Kidney (tissue), 13 donors: ENCODE measurements at regions not wholly inside any gene's neighbourhood (a gene's known extent, or its start where the extent isn't known, plus 50 kb on each side); places are given as distances from the start of the nearest gene placed in this dataset.
A peak's percentile ranks its signal among the peaks of the same experiment; 100 is the strongest.

Source experiments
- DNase-seq, 5 donors: peaks; one replicate each; pipeline ENCODE4 v3.0.0-alpha.2; 2013 to 2020
- FAIRE-seq: peaks from 2 replicates; lab custom pipeline; 2012; peaks lifted over from hg19 to GRCh38; lab: Jason Lieb, UNC
- H3K27ac ChIP-seq, 2 donors: one replicate each; pipeline ENCODE4 v1.7.0; 2013; ENCODE audit warnings: low read depth in 2 of 2, low read length in 2 of 2, inconsistent platforms in 1 of 2
- H3K27me3 ChIP-seq: one replicate; pipeline ENCODE4 v1.7.1; 2013; ENCODE audit warnings: low read length, inconsistent platforms; ENCODE audit not compliant: control insufficient read depth, insufficient read depth
- H3K36me3 ChIP-seq, 3 donors: one replicate each; pipeline versions ENCODE4 v1.7.0 to v1.7.1; 2013; ENCODE audit warnings: low read length in 3 of 3, control low read depth in 1 of 3, inconsistent platforms in 1 of 3; ENCODE audit not compliant: insufficient read depth in 3 of 3, control insufficient read depth in 2 of 3
- H3K4me1 ChIP-seq, 3 donors: one replicate each; pipeline versions ENCODE4 v1.7.0 to v1.7.1; 2013; ENCODE audit warnings: low read length in 3 of 3, inconsistent platforms in 1 of 3, low read depth in 1 of 3; ENCODE audit not compliant: control insufficient read depth in 2 of 3, insufficient read depth in 2 of 3
- H3K4me3 ChIP-seq, 3 donors: one replicate each; pipeline versions ENCODE4 v1.7.0 to v1.8.1; 2013; ENCODE audit warnings: low read length in 3 of 3, control low read depth in 1 of 3, inconsistent platforms in 1 of 3
- H3K9ac ChIP-seq, 3 donors: one replicate each; pipeline versions ENCODE4 v1.7.0 to v1.7.1; 2013; ENCODE audit warnings: low read length in 3 of 3, control low read depth in 1 of 3, inconsistent platforms in 1 of 3
- H3K9me3 ChIP-seq, 3 donors: one replicate each; pipeline versions ENCODE4 v1.7.0 to v1.7.1; 2013; ENCODE audit warnings: low read length in 3 of 3, control low read depth in 1 of 3, inconsistent platforms in 1 of 3; ENCODE audit not compliant: control insufficient read depth in 2 of 3, insufficient read depth in 1 of 3
- intact Hi-C: fragments of 100-400 bp; cut with DNase I; formaldehyde crosslinking; loops from one replicate; pipeline ENCODE4 v1.11.1; 2022
- TF ChIP-seq, protein P1 (sequence below): IDR thresholded peaks from 3 replicates; pipeline ENCODE4 v1.5.1; 2012; ENCODE audit warnings: mild to moderate bottlenecking, moderate library complexity, borderline replicate concordance; ENCODE audit not compliant: insufficient read depth; ENCODE audit errors: extremely low read depth
- donor health status: control.
- donor health status: control.
- donor health status: control.
- donor health status: control.
- donor health status: control.
- donor health status: DM: yes; HTN: yes; CAD: no.
- donor health status: Normal renal cell carcinoma (clear cell type).

DNA sequence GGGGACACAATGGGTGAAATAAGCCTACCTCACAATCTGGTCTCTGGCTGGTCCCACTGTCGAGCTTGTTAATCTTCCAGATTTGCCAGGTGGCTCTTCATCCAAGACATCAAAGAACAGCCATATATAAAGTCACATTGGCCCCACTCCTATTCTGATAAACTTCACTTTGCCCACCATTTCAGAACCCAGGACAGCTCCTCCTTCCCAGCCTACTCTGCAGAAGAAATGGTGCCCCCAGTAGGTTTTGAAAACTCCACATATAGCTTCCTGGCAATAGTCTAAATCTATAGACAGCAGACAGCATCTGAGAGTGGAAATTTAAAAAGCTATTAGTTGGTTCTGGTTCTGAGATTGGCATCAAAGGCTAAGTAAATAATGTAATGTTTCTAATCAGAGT, 143.1 kb upstream of the PCSK2 start:
- DNase-seq, result peak in 3 of 5 donors; percentile 19 to 62 (median 45)

DNA sequence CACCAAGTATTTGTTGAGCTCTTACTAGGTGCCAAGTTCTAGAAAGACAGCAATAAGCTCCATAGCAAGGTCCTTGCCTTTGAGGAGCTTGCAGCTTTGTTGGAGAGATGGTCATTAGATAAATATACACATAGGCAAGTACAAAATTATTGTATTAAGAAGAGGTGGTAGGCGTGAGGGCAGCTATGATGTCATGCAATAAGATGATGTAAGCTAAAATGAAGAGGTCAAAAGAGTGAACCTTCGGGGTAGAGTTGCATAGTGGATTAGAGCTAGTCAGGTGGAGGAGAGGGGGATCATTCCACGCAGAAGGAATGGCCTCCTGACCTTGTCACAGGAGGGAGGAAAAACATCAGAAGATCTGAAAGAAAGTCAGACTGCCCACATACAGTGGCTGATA, 141.9 kb upstream of the PCSK2 start:
- Histone ChIP-seq H3K4me3 (no peak overlapping the region), H3K36me3 (no peaks in the 10 kb centered on the region), H3K9me3 (no peaks in the 10 kb centered on the region), H3K4me1 (no peaks in the 10 kb centered on the region), H3K9ac (no peak overlapping the region), H3K27ac (no peak overlapping the region), H3K27me3 (no peaks in the 10 kb centered on the region)
- FAIRE-seq (no peak), DNase-seq (no peak)
- intact Hi-C loops, result no loop called here
- TF ChIP-seq, protein P1, sequence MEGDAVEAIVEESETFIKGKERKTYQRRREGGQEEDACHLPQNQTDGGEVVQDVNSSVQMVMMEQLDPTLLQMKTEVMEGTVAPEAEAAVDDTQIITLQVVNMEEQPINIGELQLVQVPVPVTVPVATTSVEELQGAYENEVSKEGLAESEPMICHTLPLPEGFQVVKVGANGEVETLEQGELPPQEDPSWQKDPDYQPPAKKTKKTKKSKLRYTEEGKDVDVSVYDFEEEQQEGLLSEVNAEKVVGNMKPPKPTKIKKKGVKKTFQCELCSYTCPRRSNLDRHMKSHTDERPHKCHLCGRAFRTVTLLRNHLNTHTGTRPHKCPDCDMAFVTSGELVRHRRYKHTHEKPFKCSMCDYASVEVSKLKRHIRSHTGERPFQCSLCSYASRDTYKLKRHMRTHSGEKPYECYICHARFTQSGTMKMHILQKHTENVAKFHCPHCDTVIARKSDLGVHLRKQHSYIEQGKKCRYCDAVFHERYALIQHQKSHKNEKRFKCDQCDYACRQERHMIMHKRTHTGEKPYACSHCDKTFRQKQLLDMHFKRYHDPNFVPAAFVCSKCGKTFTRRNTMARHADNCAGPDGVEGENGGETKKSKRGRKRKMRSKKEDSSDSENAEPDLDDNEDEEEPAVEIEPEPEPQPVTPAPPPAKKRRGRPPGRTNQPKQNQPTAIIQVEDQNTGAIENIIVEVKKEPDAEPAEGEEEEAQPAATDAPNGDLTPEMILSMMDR, result no peak

More for the DNA sequence above, 143.1 kb upstream of the PCSK2 start:
- Histone ChIP-seq H3K9ac (no peak overlapping the region), H3K27ac (no peak overlapping the region), H3K4me1 (no peaks in the 10 kb centered on the region), H3K36me3 (no peaks in the 10 kb centered on the region), H3K9me3 (no peaks in the 10 kb centered on the region), H3K4me3 (no peak overlapping the region), H3K27me3 (no peaks in the 10 kb centered on the region)
- intact Hi-C loops, result no loop called here
- FAIRE-seq, result no peak
- TF ChIP-seq, protein P1, result no peak

DNA sequence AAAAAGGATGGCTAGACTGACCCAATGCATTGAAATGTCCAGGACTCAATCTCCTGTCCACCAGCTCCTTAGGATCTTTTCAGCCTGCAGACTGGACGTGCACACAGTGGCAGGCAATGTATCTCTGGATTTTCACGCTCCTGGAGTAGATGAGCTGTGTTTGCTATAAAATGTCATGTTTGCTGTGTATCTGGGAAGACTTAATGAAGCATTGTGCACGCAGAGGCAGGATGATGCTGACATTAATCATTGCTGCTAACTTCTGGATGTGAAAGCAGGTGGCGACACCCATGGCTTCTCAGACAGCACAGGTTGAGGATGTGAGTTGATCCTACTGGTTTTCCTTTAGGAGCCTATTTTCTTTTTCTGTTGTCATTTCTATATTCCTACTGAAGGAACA, 133.1 kb upstream of the PCSK2 start:
- TF ChIP-seq, protein P1, result no peak
- Histone ChIP-seq H3K36me3 (no peaks in the 10 kb centered on the region), H3K27me3 (no peaks in the 10 kb centered on the region), H3K4me1 (no peaks in the 10 kb centered on the region), H3K9ac (no peak overlapping the region), H3K9me3 (no peaks in the 10 kb centered on the region), H3K27ac (no peak overlapping the region), H3K4me3 (no peak overlapping the region)
- intact Hi-C loops, result no loop called here
- FAIRE-seq, result no peak
- DNase-seq, result no peak

DNA sequence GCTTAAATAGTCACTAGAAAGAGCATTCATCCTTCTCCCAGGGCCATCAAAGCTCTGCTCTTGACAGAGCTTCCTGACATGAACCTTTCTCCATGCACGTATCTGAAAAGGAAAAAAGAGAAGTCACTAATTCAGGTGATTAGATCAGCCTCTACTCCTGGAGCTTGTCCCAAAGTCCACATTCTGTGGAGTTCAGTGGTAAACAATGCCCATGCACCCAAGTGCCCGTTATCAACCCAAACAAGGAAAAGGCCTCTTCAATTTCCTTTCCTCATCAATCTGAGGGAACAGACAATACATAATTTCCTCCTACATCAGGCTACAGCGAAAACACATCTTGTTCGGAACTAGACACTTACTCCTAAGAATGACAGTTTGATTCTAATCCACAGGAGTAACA, 129.2 kb upstream of the PCSK2 start:
- H3K27ac ChIP-seq, result no peak overlapping the region
- TF ChIP-seq, protein P1, result no peak
- DNase-seq (no peak), FAIRE-seq (no peak)
- H3K36me3 ChIP-seq, result no peaks in the 10 kb centered on the region
- no peaks in the 10 kb centered on the region for H3K9me3 ChIP-seq
- no peak overlapping the region for H3K9ac ChIP-seq
- H3K4me1 ChIP-seq, result no peaks in the 10 kb centered on the region
- H3K4me3 ChIP-seq, result no peak overlapping the region
- H3K27me3 ChIP-seq, result no peaks in the 10 kb centered on the region
- intact Hi-C loops, result no loop called here
